Activated T-helper 1 cell treated with anti-CD3 and anti-CD28 coated beads, Interleukin-2, amount 50 U/mL, for 16 hours (primary cell): ENCODE measurements at regions not wholly inside any gene's neighbourhood (a gene's known extent, or its start where the extent isn't known, plus 50 kb on each side); places are given as distances from the start of the nearest gene placed in this dataset.
"Not testable (repeated sequence)": the region's sequence is repeated elsewhere in the genome, so short reads cannot be mapped to it uniquely, and the experiment has no call there.

ENCODE experiments used
- DNase-seq, 2 donors: peaks; one replicate each; pipeline ENCODE4 v3.0.0-alpha.2; 2020; ENCODE audit warnings: low read depth in 1 of 2, low spot score in 1 of 2

GRCh38 chr10:114729103-114729659 is 71.1 kb upstream of the ABLIM1 start:
- no peak for DNase-seq

DNA sequence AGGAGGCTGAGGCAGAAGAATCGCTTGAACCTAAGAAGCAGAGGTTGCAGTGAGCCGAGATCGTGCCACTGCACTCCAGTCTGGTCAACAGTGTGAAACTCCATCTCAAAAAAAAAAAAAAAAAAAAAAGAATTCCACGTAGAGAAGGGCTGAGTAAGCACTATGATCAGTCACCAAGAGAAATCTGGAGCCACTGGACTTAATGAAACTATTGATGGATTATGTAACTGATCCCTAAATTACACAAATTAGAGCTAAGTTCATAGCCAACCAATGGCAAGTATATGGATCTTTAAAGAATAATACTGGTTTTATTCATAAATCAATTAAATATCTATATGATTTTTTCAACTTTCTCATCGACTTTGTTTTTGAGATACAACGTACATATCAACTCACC is 72.2 kb upstream of the ABLIM1 start:
- no peak for DNase-seq

GRCh38 chr10:114732931-114733330 is 74.9 kb upstream of the ABLIM1 start:
- no peak for DNase-seq

DNA sequence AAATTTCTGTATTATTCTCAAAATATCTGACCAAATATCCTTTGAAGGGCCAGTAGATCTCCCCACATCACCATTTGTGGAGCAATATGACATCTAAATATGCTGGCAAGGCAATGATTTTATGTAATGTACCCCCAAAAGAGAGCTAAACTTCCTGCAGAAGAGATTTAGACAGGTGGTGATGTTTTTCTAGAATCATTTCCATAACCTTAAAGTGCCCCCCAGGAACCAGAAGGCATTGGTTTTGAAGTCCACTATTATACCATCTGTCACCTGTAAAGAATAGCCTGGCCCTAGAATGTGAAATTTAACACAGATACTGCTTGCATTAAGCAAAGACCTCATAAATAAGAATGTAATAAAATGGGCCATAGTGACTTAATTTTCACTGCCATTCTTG is 77.9 kb upstream of the ABLIM1 start:
- no peak for DNase-seq

DNA sequence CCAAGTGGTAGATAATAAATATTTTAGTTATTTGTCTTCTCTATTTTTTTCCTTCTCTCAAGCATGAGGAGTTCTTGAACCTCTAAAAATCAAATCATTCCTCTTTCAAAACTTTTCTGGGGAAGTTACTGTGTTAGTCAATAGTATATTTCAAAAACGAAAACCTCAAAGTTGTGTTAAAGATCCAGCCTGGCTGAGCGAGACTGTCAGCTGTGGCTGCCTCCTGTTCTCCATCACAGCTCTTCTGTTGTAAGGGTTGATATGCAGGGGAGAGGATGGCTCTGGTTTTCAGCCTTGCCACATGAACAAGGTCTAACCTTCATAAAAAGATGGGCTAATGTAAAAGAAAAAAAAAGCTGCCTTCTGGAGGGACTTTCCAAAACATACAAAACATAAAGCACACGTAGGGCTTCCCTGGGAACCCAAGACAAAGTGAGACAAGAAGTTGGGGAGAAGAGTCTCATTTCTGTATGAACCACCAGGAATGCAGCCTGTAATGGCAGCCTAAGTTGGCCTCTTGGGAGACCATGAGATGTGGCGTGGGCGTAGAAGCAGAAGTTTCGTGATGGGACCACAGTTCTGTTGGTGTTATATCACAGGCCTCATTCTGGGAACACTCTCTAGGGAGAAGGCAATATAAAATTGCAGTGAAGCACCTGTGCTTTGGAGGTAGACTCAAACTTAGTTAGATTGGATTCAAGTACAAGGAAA is 77.9 kb upstream of the FHIP2A start:
- no peak for DNase-seq

- no peak for DNase-seq
Observed at GRCh38 chr10:114746531-114746930, 75.0 kb upstream of the FHIP2A start.

GRCh38 chr10:114748241-114748640 is 73.3 kb upstream of the FHIP2A start:
- no peak for DNase-seq

- DNase-seq = no peak
Observed at GRCh38 chr10:114749014-114749413, 72.6 kb upstream of the FHIP2A start.

DNA sequence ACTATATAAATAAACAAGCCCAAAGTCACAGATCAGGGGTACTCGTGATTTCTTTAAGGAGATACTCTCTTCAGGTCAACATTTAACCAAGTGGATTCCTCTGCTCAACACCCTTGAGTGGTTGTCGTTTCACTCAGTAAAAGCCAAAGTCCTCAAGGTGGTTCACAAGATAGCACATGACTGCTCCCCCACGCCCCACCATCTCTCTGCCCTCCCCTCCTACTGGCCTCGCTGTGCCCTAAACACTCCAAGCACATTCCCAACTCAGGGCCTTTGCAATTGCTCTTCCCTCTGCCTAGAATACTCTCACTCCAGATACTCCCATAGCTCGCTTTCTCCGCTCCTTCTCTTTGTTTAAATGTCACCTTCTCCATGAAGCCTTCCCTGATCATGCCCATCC is 72.1 kb upstream of the FHIP2A start:
- no peak for DNase-seq

GRCh38 chr10:114751856-114752255 is 69.7 kb upstream of the FHIP2A start:
- DNase-seq = no peak

- DNase-seq = not testable (repeated sequence)
Observed at GRCh38 chr10:114752570-114752969, 69.0 kb upstream of the FHIP2A start.

- DNase-seq = no peak
Observed at GRCh38 chr10:114753126-114753525, 68.5 kb upstream of the FHIP2A start.

GRCh38 chr10:114754445-114755320 is 66.9 kb upstream of the FHIP2A start:
- DNase-seq = no peak

DNA sequence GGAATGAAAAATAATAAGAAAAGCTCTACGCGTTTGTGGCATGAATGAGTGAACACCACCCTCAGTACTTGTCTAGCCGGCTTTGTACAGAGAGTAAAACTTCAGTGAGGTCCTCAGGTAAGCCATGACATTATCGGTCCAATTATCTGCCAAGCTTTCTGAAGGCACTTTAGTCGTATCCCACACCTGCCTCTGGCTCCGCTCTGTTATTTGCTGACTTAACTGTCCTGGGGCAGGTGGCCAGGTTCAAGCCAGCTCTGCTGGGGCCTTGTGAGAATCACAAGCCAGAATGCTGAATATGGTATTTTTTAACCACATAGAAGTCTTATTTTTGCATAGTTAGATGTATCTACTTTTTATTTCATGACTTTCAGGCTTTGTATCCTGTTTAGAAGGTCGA is 66.0 kb upstream of the FHIP2A start:
- no peak for DNase-seq

DNA sequence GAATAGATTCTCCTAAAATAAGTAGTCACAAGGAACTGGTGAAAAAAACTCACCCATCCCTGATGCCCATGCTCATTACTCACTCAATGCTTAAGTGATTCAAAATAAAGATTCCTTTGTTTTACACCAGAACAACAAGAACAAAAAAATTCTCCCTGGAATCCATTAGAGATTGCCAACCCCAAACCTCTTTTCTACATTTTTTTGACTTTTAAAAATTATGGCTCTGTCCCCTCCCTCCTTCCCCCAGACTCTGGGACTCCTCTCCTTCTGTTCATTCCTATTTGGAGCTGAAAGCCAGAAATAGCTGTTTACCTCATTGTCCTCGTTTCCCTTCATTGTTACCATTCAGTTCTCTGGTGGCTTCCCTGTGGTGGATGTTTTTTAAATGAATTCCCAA is 63.2 kb upstream of the FHIP2A start:
- DNase-seq = no peak

- DNase-seq = no peak
Observed at GRCh38 chr10:114761205-114762193, 60.1 kb upstream of the FHIP2A start.

- no peak for DNase-seq
Observed at GRCh38 chr10:114762811-114763210, 58.8 kb upstream of the FHIP2A start.

DNA sequence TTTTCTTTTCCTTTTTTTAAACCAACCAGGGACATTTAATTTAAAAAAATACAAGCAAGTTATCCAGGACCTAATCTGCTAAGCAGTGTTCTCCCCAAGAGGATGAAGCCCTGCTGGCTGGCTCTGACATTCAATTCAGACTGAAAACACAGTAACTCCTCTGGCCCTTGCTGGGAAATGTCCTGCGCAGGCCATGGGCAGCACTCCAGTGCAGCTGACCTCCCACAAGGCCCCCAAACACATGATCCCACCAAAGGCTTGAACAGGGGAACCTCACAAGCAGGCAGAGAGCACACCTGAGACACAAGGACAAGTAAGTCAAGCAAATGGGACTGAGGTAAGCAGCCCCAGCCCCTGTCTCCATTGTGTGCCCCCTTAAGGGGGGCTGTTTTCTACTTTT is 56.9 kb upstream of the FHIP2A start:
- no peak for DNase-seq

GRCh38 chr10:114766470-114766869 is 55.1 kb upstream of the FHIP2A start:
- DNase-seq = no peak

GRCh38 chr10:114767101-114767985 is 54.2 kb upstream of the FHIP2A start:
- DNase-seq = peak in 1 of 2 donors; percentile 1
